ENCODE measurements at regions not wholly inside any gene's neighbourhood (a gene's known extent, or its start where the extent isn't known, plus 50 kb on each side); places are given as distances from the start of the nearest gene placed in this dataset.

- no peaks in the 10 kb centered on the region for H3K9me3 ChIP-seq
- H3K4me3 ChIP-seq = no peak overlapping the region
- TF ChIP-seq CTCF (IDR thresholded peaks at IDR 0.05) (no peak), POLR2A (IDR thresholded peaks at IDR 0.05) (no peak)
- H3K36me3 ChIP-seq (ENCODE audit: low read depth, missing control alignments) = no peaks in the 10 kb centered on the region
- H3K4me1 ChIP-seq = no peaks in the 10 kb centered on the region
- H3K27ac ChIP-seq = no peak overlapping the region
- intact Hi-C loops (cut with DNase I; ENCODE audit: low total_unique reads) = no loop called here
- no peak for DNase-seq
- H3K27me3 ChIP-seq = no peaks in the 10 kb centered on the region
- WGBS, 2 donors = 80 to 84% methylated on average over 4 of the region's 4 CpGs
Observed at GRCh38 chr18:43710135-43710534, 432.8 kb upstream of the SYT4 start.

- H3K4me1 ChIP-seq = no peaks in the 10 kb centered on the region
- no peak for TF ChIP-seq CTCF (IDR thresholded peaks at IDR 0.05)
- no peak for TF ChIP-seq POLR2A (IDR thresholded peaks at IDR 0.05)
- no peak for DNase-seq
- H3K9me3 ChIP-seq = no peaks in the 10 kb centered on the region
- no peaks in the 10 kb centered on the region for H3K36me3 ChIP-seq (ENCODE audit: low read depth, missing control alignments)
- intact Hi-C loops (cut with DNase I; ENCODE audit: low total_unique reads) = no loop called here
- H3K4me3 ChIP-seq = no peak overlapping the region
- no peak overlapping the region for H3K27ac ChIP-seq
- no peaks in the 10 kb centered on the region for H3K27me3 ChIP-seq
- 88 to 93% methylated on average over 3 of the region's 3 CpGs for WGBS, 2 donors
Observed at GRCh38 chr18:43714343-43715010, 437.2 kb upstream of the SYT4 start.

- Histone ChIP-seq H3K27me3 (no peaks in the 10 kb centered on the region), H3K4me3 (no peak overlapping the region), H3K36me3 (ENCODE audit: low read depth, missing control alignments) (no peaks in the 10 kb centered on the region), H3K4me1 (no peaks in the 10 kb centered on the region), H3K27ac (no peak overlapping the region), H3K9me3 (no peaks in the 10 kb centered on the region)
- intact Hi-C loops (cut with DNase I; ENCODE audit: low total_unique reads) = no loop called here
- WGBS, 2 donors = 61 to 83% methylated on average over 1 of the region's 1 CpG
- TF ChIP-seq CTCF (IDR thresholded peaks at IDR 0.05) = no peak
- no peak for TF ChIP-seq POLR2A (IDR thresholded peaks at IDR 0.05)
- no peak for DNase-seq
Observed at GRCh38 chr18:43719267-43719795, 442.0 kb upstream of the SYT4 start.

GRCh38 chr18:43720041-43720440 lies 442.8 kb upstream of the SYT4 start:
- intact Hi-C loops (cut with DNase I; ENCODE audit: low total_unique reads) = no loop called here
- Histone ChIP-seq H3K9me3 (no peaks in the 10 kb centered on the region), H3K27me3 (no peaks in the 10 kb centered on the region), H3K27ac (no peak overlapping the region), H3K36me3 (ENCODE audit: low read depth, missing control alignments) (no peaks in the 10 kb centered on the region), H3K4me1 (no peaks in the 10 kb centered on the region), H3K4me3 (no peak overlapping the region)
- DNase-seq = no peak
- no peak for TF ChIP-seq POLR2A (IDR thresholded peaks at IDR 0.05)
- TF ChIP-seq CTCF (IDR thresholded peaks at IDR 0.05) = no peak
- WGBS, 2 donors = 93% methylated on average over 2 of the region's 2 CpGs

- Histone ChIP-seq H3K27ac (no peak overlapping the region), H3K36me3 (ENCODE audit: low read depth, missing control alignments) (no peaks in the 10 kb centered on the region), H3K4me1 (no peaks in the 10 kb centered on the region), H3K9me3 (no peaks in the 10 kb centered on the region), H3K4me3 (no peak overlapping the region), H3K27me3 (no peaks in the 10 kb centered on the region)
- intact Hi-C loops (cut with DNase I; ENCODE audit: low total_unique reads) = no loop called here
- TF ChIP-seq POLR2A (IDR thresholded peaks at IDR 0.05) (no peak), CTCF (IDR thresholded peaks at IDR 0.05) (no peak)
- 73 to 75% methylated on average over 2 of the region's 2 CpGs for WGBS, 2 donors
- DNase-seq = no peak
Observed at GRCh38 chr18:43735570-43735969, 458.3 kb upstream of the SYT4 start.
